GM21423 (cell line): ENCODE measurements at regions not wholly inside any gene's neighbourhood (a gene's known extent, or its start where the extent isn't known, plus 50 kb on each side); places are given as distances from the start of the nearest gene placed in this dataset.

Source experiments
- ATAC-seq: cut with Tn5 transposase; IDR thresholded peaks from one replicate; pipeline ENCODE4 v1.9.1; 2021; ENCODE audit warnings: mild to moderate bottlenecking, moderate library complexity; ENCODE audit not compliant: unreplicated experiment

DNA sequence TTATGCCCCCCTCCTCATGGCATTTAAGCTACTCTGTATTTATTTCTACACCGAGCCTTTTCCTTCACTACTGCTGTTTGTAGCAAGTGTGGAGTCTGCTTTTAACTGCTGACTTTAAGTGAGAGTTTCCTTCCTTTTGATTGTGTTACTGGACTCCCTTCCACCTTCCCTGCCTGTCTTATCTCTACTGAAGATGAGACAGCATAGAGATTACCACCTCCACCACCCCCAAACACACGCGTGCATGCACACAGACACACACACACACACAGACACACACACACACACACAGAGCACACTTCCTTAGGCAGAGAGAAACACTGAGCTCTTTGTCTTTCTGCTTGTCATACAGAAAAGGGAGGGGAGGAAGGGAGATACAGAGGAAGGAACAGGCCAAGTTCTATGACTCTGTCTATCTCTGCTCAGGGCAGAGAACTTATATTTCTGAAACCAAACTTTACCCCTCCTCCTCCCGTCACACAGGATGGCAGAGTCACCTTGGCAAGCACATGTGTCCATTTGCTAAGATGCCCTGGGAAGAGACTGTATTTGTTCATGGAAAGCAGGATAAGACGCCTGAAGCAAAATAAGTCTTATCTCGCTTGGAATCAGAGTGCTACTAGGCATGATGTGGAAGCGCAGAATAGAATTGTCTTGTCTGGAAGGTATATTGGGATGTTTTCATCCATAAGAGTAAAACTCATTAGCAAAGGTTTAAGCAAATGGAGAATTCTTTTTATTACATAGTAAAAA is 81.8 kb upstream of the CAV2 start:
- no peak for ATAC-seq

DNA sequence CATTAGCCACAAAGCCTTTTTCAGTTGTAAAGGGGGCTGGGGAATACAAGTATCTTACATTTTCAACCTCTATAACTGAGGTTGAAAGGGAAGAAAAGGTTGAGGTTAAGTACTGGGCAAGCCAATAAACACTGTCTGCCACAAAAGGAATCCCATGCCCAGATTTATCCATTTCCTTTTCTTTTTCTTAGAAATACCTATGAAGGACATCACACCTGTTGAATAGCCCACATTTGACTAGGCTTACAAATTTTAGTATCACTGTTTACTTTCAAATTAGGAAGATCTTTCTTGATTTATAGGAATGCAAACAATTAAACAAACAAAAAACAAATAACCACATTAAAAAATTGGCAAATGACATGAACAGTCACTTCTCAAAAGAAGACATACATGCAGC is 81.0 kb upstream of the CAV2 start:
- ATAC-seq: no peak

DNA sequence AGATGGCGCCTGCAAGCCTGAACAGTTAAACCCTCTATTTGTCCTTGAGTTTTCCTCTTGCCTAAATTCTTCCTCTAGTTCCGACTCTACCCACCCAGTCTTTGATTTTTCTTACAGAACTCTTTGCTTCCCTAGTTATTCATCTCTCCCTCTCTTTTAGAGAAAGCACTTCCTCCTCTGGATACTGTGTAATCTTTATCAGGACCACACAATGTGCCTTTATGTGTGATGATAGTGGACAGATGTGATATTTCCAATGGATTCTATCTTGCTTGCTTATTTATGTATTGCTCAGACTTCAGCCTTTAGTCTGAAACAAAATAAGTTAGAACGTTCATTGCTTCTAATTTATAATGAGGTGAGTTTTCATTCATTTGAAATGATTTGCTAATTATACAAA is 79.5 kb upstream of the CAV2 start:
- no peak for ATAC-seq

DNA sequence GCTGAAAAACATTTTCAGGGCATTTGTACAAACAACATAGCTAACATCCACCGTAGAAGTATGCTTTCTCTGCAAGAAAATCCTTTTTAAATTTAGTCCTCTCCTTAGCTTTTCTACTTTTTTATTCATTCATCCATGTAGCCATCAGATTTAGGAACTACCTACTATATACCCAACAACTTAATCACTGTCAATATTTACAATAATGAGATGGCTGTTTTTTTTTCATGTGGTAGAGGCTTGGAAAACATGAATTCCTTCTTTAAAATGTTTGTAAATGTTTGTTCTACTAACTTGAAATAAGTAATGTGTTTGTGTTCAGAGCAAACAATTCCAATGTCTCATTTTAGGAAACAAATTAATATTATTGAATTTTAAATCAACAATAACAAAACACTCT is 78.2 kb upstream of the CAV2 start:
- no peak for ATAC-seq

DNA sequence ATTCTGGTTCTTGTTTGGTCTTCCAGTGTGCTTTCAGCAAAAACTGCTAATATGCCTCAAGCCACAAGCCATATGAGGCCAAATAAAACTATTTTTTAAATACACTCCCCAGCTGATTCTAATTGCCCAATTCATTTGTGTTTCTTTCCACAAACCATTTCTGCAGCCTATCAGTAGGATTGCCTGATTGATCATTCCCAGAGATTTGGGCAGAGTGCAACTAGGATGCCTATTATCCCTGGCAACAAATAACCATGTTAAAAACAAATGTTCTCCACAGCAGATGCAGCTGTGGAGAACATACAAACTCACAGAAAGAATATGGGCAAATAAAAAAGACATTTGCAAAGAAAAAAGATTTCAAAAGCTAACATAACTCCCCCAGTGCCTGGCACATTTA is 76.9 kb upstream of the CAV2 start:
- no peak for ATAC-seq

DNA sequence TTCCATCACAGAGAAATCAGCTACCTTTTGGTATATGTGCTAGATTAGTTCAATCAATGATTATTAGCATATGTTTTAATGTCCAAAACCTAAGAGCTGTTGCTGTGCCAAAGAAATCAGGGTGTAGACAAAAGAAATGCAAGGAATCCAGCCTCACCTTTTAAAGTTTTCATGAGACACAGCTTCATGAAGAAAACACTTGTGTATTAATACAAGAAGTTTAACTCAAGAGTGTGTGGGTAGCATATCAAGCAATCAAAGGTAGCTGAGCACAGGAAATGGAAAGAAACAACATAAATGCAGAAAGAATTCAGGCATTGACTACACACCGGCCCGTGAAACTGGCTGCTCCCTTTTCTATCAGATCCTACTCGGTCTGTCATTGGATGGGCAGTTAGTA is 76.0 kb upstream of the CAV2 start:
- ATAC-seq: no peak

DNA sequence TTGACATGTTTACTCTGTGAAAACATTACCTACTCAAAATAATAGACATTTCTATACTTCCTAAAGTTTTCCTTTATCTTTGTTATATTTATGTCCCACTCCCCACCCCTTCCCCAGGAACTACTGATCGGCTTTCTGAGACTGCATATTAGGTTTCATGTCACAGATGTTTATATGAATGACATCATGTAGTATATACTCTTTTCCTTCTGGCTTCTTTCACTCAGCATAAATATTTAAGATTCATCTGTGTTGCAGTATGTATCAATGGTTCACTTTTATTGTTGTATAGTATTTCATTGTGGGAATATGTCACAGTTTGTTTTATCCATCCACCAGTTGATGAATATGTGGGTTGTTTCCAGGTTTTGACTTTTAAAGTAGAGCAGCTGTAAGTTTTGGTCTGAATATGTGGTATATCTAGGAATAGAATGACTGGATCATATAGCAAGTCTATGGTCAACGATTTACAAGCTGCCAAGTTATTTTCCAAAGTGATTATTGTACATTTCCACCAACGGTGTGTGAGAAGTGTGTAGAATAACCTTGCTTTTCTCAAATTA is 73.8 kb upstream of the CAV2 start:
- ATAC-seq: no peak

DNA sequence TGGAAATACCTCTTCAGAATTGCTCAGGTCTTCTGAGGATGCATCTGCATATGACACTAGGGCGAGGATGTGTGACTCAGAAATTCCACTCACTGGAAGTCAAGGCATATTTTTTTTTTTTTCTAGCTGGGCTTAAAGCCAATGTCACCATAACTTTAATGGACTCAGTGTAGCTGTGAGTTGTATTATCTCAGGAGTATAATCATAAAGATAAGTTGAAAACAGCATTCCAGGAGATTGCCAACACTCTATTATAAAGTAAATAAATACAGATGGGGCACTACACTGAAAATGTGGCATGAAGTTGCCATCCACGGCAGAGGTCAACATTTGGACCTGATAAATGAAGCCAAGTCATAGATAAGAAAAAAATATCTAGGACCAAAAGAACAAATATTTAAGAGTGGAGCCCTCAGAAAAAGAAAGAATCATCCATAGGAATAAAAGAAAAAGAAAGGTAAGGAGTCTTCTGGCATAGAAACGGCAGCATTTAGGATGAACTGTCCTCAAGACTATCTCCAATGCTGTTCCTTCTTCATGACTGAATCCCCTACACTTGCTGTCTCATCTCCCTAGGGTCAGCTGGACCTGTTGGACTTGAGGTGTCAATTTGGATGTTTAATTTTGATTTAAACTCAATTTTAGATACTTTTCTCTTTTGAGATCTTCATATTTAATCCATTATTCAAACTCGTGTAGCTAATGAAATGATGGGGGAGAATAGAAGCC is 72.9 kb upstream of the CAV2 start:
- ATAC-seq: no peak

DNA sequence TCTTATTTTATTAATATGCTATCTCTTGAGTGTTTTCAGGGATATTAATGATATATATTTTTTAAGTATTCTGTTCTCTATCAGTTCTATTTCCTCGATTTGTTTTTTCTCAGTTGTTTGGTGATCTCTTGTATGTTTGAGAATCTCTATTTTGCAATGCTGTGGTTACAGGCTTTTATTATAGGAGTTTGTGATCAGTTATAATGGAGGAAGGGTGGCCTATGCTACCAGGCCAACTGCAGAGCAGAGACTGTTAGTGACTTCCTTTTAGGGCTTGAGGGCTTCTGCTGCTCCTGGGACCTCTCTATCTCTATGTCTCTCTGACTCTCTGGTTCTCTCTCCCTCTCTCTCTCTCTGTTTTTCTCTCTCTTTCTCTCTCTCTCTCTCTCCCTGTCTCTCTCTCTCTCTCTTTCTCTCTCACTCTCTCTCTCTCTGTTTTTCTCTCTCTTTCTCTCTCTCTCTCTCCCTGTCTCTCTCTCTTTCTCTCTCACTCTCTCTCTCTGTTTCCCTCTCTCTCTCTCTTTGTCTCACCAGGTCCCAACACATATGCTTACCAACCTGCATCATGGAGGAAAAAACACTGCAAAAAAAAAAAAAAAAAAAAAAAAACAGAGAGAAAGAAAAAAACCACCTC is 69.4 kb upstream of the CAV2 start:
- ATAC-seq: no peak

DNA sequence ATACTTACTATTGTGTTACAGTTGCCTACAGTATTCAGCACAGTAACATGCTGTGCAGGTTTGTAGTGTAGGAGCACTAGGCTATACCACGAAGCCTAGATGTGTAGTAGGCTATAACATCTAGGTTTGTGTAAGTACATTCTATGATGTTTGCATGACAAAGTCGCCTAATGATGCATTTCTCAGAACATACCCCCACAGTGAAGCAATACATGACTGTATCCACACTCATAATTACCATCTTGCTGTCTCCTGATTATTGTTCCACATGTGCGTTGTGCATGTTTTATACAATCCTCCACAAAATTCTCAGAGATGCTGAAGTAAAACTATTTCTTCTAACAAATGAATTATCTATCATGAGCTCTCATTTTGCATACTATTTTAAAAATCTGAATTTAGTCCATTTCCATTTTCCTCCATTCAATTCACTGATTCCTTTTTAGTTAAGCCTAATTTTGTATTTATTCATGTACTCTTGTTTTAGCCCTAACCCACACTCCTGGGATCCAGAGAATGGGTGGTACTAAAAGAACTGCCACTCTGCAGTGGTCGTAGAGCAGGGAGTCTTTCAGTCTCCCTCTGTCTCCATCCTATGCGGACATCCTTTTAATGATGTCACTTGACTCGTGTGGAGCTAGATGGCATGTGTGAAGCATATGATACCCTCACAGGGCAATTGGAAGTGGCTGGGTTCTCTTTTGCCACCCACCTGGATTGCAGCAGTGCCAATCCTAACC is 67.6 kb upstream of the CAV2 start:
- ATAC-seq: no peak

DNA sequence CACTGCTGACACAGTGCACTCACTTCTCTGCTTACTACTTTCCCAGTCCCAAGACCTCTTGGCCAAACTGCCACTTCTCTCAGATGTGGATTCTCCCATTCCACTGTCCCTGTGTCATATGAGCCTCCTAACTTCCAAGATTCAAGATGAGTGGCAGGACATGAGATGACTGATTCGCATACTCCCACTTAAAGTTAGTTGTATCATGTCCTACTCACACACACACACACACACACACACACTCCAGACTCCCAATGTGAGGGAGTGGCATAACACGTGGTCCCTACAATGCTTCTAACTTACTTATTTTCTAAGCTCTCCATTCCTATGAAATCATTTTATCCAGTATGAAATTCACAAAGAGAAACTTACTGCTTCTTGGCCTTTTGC is 67.0 kb upstream of the CAV2 start:
- ATAC-seq: no peak

DNA sequence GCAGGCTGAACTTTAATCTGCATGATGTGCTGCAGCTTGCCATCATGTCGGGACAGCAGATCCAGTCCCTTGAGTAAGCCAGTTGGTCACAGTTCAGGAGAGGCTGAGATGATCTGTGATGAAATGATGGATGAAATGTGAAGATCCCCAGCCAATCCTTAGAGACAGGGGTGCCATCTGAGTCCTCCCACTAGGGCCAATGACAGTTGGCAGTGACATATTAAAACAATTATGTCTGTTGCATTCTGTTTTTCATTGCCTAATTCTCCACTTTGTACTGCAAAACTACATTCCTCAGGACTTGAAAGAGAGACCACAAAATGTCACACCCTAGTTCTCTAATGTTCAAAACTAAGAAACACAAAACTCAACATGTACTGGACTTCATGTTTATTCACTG is 66.3 kb upstream of the CAV2 start:
- ATAC-seq: no peak

DNA sequence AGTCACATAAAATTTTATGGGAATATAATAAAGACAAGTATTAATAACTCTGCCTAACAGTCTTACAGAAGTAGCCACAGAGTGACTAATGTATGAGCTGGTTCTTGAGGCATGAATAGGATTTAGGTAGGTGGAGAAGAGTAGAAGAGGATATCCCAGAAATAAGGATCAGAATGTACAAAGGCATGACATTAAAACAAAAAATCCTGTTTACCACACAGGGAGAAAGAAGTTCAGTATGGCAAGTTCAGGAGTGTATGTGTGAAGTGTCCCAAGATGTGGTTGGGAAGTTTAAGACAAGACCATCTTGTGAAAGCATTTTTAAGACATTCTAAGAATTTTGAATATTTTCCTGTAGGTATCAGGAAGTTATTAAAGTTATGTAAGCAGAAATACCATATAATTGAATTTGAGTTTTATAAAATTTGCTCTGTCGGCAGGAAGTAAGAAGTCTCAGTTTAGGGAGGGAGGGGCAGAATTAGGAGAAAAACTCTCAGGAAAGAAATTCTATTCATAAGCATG is 64.7 kb upstream of the CAV2 start:
- no peak for ATAC-seq

DNA sequence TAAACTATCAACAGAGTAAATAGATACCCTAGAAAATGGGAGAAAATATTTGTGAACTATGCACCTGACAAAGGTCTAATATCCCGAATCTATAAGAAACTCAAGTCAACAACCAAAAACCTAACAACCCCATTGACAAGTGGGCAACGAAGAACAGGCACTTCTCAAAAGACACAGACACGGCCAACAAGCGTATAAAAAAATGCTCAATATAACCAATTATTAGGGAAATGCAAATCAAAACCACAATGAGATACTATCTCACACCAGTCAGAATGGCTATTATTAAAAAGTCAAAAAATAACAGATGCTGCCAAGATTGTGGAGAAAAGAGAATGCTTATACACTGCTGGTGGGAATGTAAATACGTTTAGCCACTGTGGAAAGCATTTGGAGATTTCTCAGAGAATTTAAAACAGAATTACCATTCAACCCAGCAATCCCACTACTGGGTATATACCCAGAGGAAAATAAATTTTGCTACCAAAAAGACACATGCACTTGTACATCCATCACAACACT is 63.2 kb upstream of the CAV2 start:
- no peak for ATAC-seq

DNA sequence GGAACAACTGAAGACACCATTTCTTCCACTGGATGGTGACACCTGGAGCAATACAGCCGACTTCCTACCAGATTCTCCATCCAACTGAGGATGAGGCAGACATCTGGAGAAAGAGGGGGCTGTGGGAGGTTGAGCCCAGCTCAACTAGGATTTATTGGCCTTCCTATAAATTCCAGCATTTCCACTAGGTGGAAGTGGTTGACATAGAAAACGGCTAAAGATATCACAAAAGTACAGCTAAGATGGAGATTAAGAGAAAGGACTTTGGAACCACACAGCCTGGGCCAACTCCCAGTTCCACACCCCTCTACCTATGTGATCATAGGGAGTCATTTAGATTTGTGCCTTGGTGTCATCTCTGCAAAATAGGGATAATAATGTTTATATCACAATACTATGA is 61.3 kb upstream of the CAV2 start:
- no peak for ATAC-seq

DNA sequence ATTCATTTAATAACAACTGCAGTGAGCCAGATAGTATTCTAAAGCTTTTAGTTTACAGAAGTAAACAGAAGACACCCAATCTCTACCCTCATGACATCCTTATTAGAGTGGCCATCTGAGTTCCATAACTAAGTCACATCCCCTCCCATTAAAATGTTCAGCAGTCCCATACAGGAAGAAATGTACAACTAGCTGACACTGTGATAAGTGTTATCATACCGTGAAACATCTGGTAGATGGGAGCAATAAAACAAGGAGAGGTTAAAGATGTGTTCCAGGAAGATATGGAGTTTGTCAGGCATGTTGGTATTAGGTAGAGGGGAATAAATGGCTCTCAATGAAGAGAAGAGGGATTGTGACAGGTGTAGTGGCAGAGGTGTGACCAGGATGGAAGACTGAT is 60.5 kb upstream of the CAV2 start:
- ATAC-seq: no peak

DNA sequence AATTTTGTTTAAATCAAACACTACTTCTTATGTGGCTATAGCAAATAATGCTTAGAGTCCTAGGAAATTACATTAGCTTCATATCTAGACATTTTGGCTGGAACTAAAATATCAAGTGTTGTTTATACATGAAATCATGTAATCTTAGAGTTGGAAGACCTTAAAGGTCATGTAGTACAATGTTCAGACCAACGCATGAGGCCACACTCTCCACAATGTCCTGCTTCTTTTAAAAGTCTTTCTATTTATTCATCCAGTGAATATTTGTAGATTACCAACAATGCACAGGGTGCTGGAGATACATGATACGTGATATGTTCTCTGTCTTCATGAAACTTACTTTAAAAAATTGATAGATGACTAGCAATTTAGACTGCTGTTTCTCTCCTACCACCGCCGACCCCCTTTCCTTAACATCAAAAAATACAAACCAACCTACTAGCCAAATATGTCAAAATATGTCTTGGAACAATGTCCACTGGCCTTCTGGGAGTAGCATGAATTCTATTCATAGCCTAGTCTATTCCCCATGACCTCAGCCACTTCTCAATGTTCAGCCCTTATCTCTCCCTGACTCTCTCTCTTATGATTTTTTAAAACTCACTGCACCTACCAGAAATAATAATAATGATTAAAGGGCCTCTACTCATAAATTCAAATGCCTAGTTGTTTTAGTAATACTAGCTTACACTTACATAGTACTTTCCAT is 59.5 kb upstream of the CAV2 start:
- ATAC-seq: no peak

DNA sequence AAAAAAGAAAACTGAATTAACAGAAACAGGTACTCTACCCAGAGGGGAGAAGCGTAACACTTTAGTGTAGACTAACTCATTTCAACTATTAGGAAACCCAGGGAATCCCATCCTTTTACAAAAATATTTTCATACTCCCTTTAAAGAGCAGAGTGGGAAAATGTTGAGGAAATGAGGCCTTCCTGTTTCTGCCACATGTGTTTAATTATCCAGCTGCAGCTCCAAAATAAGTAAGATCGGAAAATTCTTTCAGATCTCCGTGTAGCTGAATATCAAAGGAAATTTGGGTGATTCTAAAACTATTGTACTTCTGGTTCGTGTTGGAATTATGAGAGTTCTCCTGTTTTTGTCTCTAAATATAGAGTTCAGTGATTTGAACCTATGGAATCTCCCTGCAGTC is 58.0 kb upstream of the CAV2 start:
- no peak for ATAC-seq

DNA sequence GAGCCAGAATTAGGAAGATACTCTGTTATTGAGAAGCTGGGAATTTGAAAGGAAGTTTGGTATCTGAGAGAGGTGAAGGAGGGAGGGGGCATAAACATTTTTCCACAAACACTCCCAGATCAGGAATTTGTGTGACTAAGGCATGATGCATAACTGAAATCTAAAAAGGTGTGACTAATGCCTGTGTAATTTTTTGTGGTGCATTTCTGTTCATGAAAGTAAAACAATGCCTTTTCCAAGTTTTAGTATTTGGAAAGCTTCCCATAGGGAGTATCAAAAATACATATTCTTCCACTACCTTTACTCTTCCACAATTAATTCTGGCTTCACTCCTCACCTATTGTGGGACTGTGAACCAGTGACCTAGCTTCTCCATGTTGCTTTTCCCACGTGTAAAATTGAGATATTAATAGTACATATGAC is 56.4 kb upstream of the CAV2 start:
- ATAC-seq: no peak

DNA sequence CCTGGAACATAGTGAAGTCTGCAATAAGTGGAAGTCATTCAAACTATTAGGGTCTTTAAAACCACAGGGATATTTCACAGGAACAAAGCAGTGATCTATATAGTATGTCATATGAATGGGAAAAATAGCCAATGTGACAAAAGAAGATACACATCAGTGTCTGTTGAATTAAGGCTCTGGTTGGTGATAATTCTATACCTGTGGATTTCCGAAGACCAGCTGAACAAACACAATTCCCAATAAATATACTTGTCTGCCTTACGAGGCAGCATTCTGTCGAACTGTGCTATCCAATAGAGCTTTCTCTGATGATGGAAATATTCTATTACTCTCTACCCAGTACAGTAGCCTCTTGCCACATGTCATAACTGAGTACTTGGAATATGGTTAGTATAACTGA is 55.9 kb upstream of the CAV2 start:
- no peak for ATAC-seq
